K562 (cell line): ENCODE measurements at regions not wholly inside any gene's neighbourhood (a gene's known extent, or its start where the extent isn't known, plus 50 kb on each side); places are given as distances from the start of the nearest gene placed in this dataset.

Source experiments
- ATAC-seq: fragments of 200-7000 bp; cut with Tn5 transposase; 3 replicates; pipeline ENCODE4 v1.9.1; 2020; ENCODE audit warnings: moderate library complexity
- BruUV-seq: library from RNA; stranded (reverse); fragments of 400-500 nt; replicated peaks from 2 replicates; lab custom pipeline; 2021; lab: Mats Ljungman, UMichigan
- CTCF ChIA-PET: fragments of 300-600 bp; formaldehyde crosslinking; extraction: SDS; loops from one replicate; lab custom pipeline; 2021; ENCODE audit warnings: low intra/inter-chr PET ratio; lab: Yijun Ruan, JAX
- POLR2A ChIA-PET: fragments of 300-600, 350-650 bp; sonication (Branson Sonifier 250); formaldehyde crosslinking; extraction: SDS; loops from one replicate; lab custom pipeline; 2021; ENCODE audit warnings: antibody characterized with exemption, inconsistent platforms; lab: Yijun Ruan, JAX
- DNase-seq, 4 experiments: peaks; one replicate each; pipeline versions ENCODE4 v3.0.0 to v3.0.0-alpha.2; 2011 to 2018; ENCODE audit warnings: low spot score in 3 of 4, mixed read lengths in 3 of 4; ENCODE audit errors: extremely low read depth in 1 of 4
- FAIRE-seq: peaks from 2 replicates; lab custom pipeline; 2011; peaks lifted over from hg19 to GRCh38; lab: Jason Lieb, UNC
- H2AFZ ChIP-seq: 2 replicates; pipeline ENCODE4 v1.6.0; 2011; ENCODE audit warnings: low read depth, low read length, control low read depth, inconsistent platforms
- H3K27ac ChIP-seq: fragments of 200-600 bp; 3 replicates; pipeline ENCODE4 v1.8.0; 2011; ENCODE audit warnings: low read depth, mild to moderate bottlenecking, control low read depth, inconsistent platforms, low read length, moderate library complexity, mixed read lengths; ENCODE audit errors: extremely low read depth
- H3K27me3 ChIP-seq, 2 experiments: fragments of 300-600 bp in 1 of 2; 2 replicates in 1 of 2; 3 replicates in 1 of 2; pipeline versions ENCODE4 v1.6.0 to v1.8.0; 2011; ENCODE audit warnings: inconsistent platforms in 2 of 2, low read length in 2 of 2, mild to moderate bottlenecking in 1 of 2, mixed read lengths in 1 of 2, moderate library complexity in 1 of 2; ENCODE audit not compliant: control insufficient read depth in 2 of 2, insufficient read depth in 2 of 2
- H3K36me3 ChIP-seq: fragments of 300-600 bp; 3 replicates; pipeline ENCODE4 v1.8.0; 2011; ENCODE audit warnings: mild to moderate bottlenecking, low read length, inconsistent platforms; ENCODE audit not compliant: control insufficient read depth, insufficient read depth
- H3K4me1 ChIP-seq, 2 experiments: fragments of 200-600 bp in 1 of 2; replicated peaks in 1 of 2; 2 replicates in 1 of 2; 3 replicates in 1 of 2; pipeline versions ENCODE4 v1.5.1 to v1.8.0; 2011; ENCODE audit warnings: inconsistent platforms in 2 of 2, low read length in 2 of 2, mild to moderate bottlenecking in 1 of 2, mixed read lengths in 1 of 2, moderate library complexity in 1 of 2; ENCODE audit not compliant: control insufficient read depth in 2 of 2, insufficient read depth in 2 of 2
- H3K4me2 ChIP-seq: 2 replicates; pipeline ENCODE4 v1.6.1; 2011; ENCODE audit warnings: low read length, control low read depth, inconsistent platforms, mixed read lengths; ENCODE audit not compliant: insufficient read depth
- H3K4me3 ChIP-seq: fragments of 200-600 bp; sonication (generic), shearing (Covaris generic); 2 replicates; pipeline ENCODE4 v1.5.1; 2016; ENCODE audit warnings: control low read depth, inconsistent platforms
- H3K79me2 ChIP-seq: fragments of 200-600 bp; 3 replicates; pipeline ENCODE4 v1.8.0; 2011; ENCODE audit warnings: low read length, inconsistent platforms; ENCODE audit not compliant: control insufficient read depth, insufficient read depth
- H3K9ac ChIP-seq, 2 experiments: 2 replicates each; pipeline versions ENCODE4 v1.6.0 to v1.6.1; 2011; ENCODE audit warnings: low read depth in 2 of 2, low read length in 2 of 2, control low read depth in 1 of 2, inconsistent platforms in 1 of 2, mild to moderate bottlenecking in 1 of 2, mixed read lengths in 1 of 2; ENCODE audit not compliant: insufficient read depth in 1 of 2
- H3K9me1 ChIP-seq: one replicate; pipeline ENCODE4 v1.6.0; 2011; ENCODE audit warnings: inconsistent platforms, mild to moderate bottlenecking, low read length, moderate library complexity; ENCODE audit not compliant: control insufficient read depth, insufficient read depth
- H3K9me3 ChIP-seq: replicated peaks from 2 replicates; pipeline ENCODE4 v1.5.1; 2011; ENCODE audit warnings: low read depth, low read length, inconsistent platforms; ENCODE audit not compliant: control insufficient read depth, insufficient read depth
- H4K20me1 ChIP-seq: replicated peaks from 2 replicates; pipeline ENCODE4 v1.6.1; 2011; ENCODE audit warnings: low read length, inconsistent platforms, mixed read lengths; ENCODE audit not compliant: control insufficient read depth, insufficient read depth
- ARID2 ChIP-seq: fragments of 450-650 bp; IDR thresholded peaks from 2 replicates; pipeline ENCODE4 v1.6.1; 2017; ENCODE audit warnings: antibody characterized with exemption, mild to moderate bottlenecking
- FOSL1 ChIP-seq: fragments of 200-800 bp; sonication (Bioruptor generic); conservative IDR thresholded peaks from 2 replicates; pipeline ENCODE4 v1.6.1; 2016; ENCODE audit warnings: missing genetic modification characterization, missing compliant biosample characterization
- FOXJ2 ChIP-seq: fragments of 200-800 bp; sonication (Bioruptor generic); IDR thresholded peaks from 2 replicates; pipeline ENCODE4 v1.6.1; 2016; ENCODE audit warnings: missing genetic modification characterization, missing compliant biosample characterization
- HMGN3 ChIP-seq: IDR thresholded peaks from 2 replicates; pipeline ENCODE4 v1.6.1; 2011; ENCODE audit warnings: borderline replicate concordance, low read depth, mild to moderate bottlenecking, mixed read lengths, low read length; ENCODE audit not compliant: insufficient read length; ENCODE audit errors: extremely low read depth
- HNRNPUL1 ChIP-seq: fragments of 200-400 bp; formaldehyde crosslinking; IDR thresholded peaks from 2 replicates; pipeline ENCODE4 v1.6.1; 2017; ENCODE audit warnings: low read length
- MEIS2 ChIP-seq: fragments of 450-650 bp; IDR thresholded peaks from 2 replicates; pipeline ENCODE4 v1.6.1; 2014; ENCODE audit warnings: mild to moderate bottlenecking; ENCODE audit not compliant: partially characterized antibody
- NFXL1 ChIP-seq: fragments of 450-650 bp; formaldehyde crosslinking; IDR thresholded peaks from 2 replicates; pipeline ENCODE4 v1.4.0; 2021; ENCODE audit warnings: mild to moderate bottlenecking
- NR3C1 ChIP-seq: sonication (generic); formaldehyde crosslinking; IDR thresholded peaks from 2 replicates; pipeline ENCODE4 v1.8.1; 2022; ENCODE audit warnings: missing genetic modification reagents
- NUFIP1 ChIP-seq: fragments of 450-650 bp; IDR thresholded peaks from 2 replicates; pipeline ENCODE4 v1.6.1; 2018; ENCODE audit not compliant: partially characterized antibody
- RBM15 ChIP-seq: fragments of 200-400 bp; formaldehyde crosslinking; IDR thresholded peaks from 2 replicates; pipeline ENCODE4 v1.6.1; 2018; ENCODE audit warnings: mild to moderate bottlenecking, low read length, moderate library complexity; ENCODE audit not compliant: insufficient read depth
- RFX1 ChIP-seq: fragments of 450-650 bp; IDR thresholded peaks from 2 replicates; pipeline ENCODE4 v1.6.1; 2016; ENCODE audit warnings: mild to moderate bottlenecking, moderate library complexity
- TARDBP ChIP-seq: fragments of 450-650 bp; IDR thresholded peaks from 2 replicates; pipeline ENCODE4 v1.6.1; 2016
- ZFPM2 ChIP-seq: fragments of 250-450 bp; sonication (Bioruptor Pico); IDR thresholded peaks from 2 replicates; pipeline ENCODE4 v1.5.1; 2022; ENCODE audit warnings: mild to moderate bottlenecking
- ZNF696 ChIP-seq: fragments of 250-450 bp; sonication (Bioruptor Pico); conservative IDR thresholded peaks from 2 replicates; pipeline ENCODE4 v1.4.0; 2020; ENCODE audit warnings: mild to moderate bottlenecking, moderate library complexity
- ZNF778 ChIP-seq: fragments of 450-650 bp; formaldehyde crosslinking; IDR thresholded peaks from 2 replicates; pipeline ENCODE4 v1.4.0; 2020; ENCODE audit warnings: mild to moderate bottlenecking, moderate library complexity
- WGBS: fragments of 100-300 bp; shearing (Covaris generic); methylation state at CpG from one replicate; pipeline ENCODE4 v1.1.6; 2016; ENCODE audit warnings: low coverage, mixed read lengths; ENCODE audit not compliant: insufficient coverage; ENCODE audit errors: missing lambda C conversion rate; 5-methylcytosine and 5-hydroxymethylcytosine counted together
- in situ Hi-C: fragments of 300-500 bp; cut with MboI; formaldehyde crosslinking; loops from 4 replicates; pipeline ENCODE4 v1.15.0; 2018; ENCODE audit warnings: inconsistent platforms, mixed read lengths
- intact Hi-C: fragments of 100-400 bp; cut with micrococcal nuclease; formaldehyde crosslinking; loops from 2 replicates; pipeline ENCODE4 v1.14.2; 2022
- TF ChIP-seq, protein P1 (sequence below): fragments of 250-450 bp; sonication (Bioruptor Pico); IDR thresholded peaks from 2 replicates; pipeline ENCODE4 v1.5.0; 2021; ENCODE audit warnings: mild to moderate bottlenecking, borderline replicate concordance

DNA sequence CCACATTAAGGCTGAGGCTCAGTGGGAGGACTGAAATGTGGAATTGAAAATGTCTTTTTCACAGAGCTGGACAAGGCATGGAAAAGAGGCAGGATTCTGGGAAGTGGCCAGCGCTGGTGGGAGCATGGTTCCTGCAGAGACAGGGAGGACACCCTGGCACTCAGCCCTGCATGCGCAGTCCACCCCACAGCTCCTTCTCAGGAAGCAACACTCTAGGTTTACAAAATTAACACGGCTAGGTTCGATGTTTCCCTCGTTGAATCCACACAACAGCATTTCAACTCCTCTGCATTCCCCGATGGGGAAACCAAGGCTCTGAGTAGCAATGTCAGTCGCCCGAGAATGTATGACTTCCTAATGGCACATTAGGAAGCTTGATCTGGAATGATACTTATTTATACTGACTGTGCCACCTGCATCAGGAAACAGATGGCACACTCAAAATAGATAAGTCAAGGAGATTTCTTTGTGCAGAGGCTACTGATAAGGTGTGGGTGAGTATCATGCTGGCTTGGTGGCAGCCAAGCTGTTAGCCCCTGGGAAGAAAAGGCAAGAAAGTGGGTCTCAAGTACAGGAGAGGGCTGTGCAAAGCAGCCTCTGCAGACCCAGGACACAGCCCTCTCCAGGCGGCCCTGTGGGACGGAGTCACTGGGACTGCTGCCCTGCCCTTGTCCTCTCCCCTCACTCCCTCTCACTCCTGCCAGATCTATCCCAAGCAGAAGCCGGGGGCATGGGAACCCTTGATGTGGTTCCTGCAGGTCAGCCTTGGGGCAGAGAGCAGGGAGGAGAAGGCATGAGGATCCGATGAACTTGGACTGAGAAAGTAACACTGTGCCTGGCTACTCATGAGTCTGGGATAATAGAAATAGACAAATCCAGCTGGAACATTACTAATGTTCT is 158.4 kb upstream of the FHL2 start:
- ATAC-seq (no peak), FAIRE-seq (no peak), DNase-seq (no peak)
- H3K9ac ChIP-seq, result no peak overlapping the region
- H3K9me1 ChIP-seq, result no peaks in the 10 kb centered on the region
- H2AFZ ChIP-seq, result no peak overlapping the region
- no peaks in the 10 kb centered on the region for H3K4me1 ChIP-seq
- ChIA-PET POLR2A (no interaction called here), CTCF (no interaction called here)
- BruUV-seq, result no TSS peak
- 0 out of 2 replicates have a peak, but pooled peaks cover 3% of the 10 kb centered on the region for H4K20me1 ChIP-seq
- peaks cover 45 to 59% of the 10 kb centered on the region in 2 experiments for H3K27me3 ChIP-seq
- H3K79me2 ChIP-seq, result no peaks in the 10 kb centered on the region
- H3K4me2 ChIP-seq, result no peak overlapping the region
- TF ChIP-seq MEIS2, result no peak
- no peak for TF ChIP-seq FOXJ2 (tag)
- no peak for TF ChIP-seq NFXL1 (CRISPR knock-in tag)
- no peak for TF ChIP-seq ZNF696 (CRISPR knock-in tag)
- TF ChIP-seq ARID2, result no peak
- intact Hi-C loops (no loop called here), in situ Hi-C loops (no loop called here)
- WGBS, result 1% methylated on average over 12 of the region's 12 CpGs
- no peak overlapping the region for H3K4me3 ChIP-seq
- H3K27ac ChIP-seq, result no peak overlapping the region
- H3K9me3 ChIP-seq, result no peaks in the 10 kb centered on the region
- no peaks in the 10 kb centered on the region for H3K36me3 ChIP-seq

DNA sequence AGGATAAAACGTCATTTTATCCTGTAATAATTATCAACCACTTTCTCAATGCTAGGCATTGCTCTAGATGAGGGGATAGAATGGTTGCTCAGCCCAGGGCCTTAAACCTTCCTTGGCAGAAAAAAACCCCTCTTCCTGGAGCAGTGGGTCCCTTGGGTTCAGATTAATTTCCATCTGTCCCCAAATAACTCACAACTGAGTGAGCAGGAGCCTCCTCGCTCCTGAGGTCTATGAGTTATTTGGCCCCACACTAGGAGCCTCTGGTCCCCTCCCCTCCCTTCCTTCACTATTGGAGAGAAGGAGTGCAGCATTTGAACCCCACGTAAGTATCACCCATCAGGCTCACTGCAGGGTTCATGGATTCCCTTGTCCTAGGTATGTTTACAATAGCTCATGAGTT is 157.5 kb upstream of the FHL2 start:
- Histone ChIP-seq H3K36me3 (no peaks in the 10 kb centered on the region), H2AFZ (no peak overlapping the region), H3K27ac (no peak overlapping the region), H3K4me2 (no peak overlapping the region), H3K4me3 (no peak overlapping the region), H3K4me1 (no peaks in the 10 kb centered on the region), H3K9me3 (no peaks in the 10 kb centered on the region), H3K9ac (no peak overlapping the region), H3K9me1 (no peaks in the 10 kb centered on the region), H3K79me2 (no peaks in the 10 kb centered on the region), H4K20me1 (0 out of 2 replicates have a peak, but pooled peaks cover 3% of the 10 kb centered on the region), H3K27me3 (peaks cover 38 to 50% of the 10 kb centered on the region in 2 experiments)
- POLR2A ChIA-PET, result no interaction called here
- no peak for FAIRE-seq
- no peak for DNase-seq
- no peak for ATAC-seq
- intact Hi-C loops (no loop called here), in situ Hi-C loops (no loop called here)
- no TSS peak for BruUV-seq
- CTCF ChIA-PET, result no interaction called here
- WGBS, result 2% methylated on average over 3 of the region's 3 CpGs
- TF ChIP-seq HMGN3 (no peak), RBM15 (no peak), TARDBP (no peak), FOSL1 (tag) (no peak), NUFIP1 (no peak), ZFPM2 (CRISPR knock-in tag) (no peak), RFX1 (no peak), ZNF778 (CRISPR knock-in tag) (no peak), HNRNPUL1 (no peak), NR3C1 (CRISPR knock-in tag) (no peak)
- TF ChIP-seq, protein P1, sequence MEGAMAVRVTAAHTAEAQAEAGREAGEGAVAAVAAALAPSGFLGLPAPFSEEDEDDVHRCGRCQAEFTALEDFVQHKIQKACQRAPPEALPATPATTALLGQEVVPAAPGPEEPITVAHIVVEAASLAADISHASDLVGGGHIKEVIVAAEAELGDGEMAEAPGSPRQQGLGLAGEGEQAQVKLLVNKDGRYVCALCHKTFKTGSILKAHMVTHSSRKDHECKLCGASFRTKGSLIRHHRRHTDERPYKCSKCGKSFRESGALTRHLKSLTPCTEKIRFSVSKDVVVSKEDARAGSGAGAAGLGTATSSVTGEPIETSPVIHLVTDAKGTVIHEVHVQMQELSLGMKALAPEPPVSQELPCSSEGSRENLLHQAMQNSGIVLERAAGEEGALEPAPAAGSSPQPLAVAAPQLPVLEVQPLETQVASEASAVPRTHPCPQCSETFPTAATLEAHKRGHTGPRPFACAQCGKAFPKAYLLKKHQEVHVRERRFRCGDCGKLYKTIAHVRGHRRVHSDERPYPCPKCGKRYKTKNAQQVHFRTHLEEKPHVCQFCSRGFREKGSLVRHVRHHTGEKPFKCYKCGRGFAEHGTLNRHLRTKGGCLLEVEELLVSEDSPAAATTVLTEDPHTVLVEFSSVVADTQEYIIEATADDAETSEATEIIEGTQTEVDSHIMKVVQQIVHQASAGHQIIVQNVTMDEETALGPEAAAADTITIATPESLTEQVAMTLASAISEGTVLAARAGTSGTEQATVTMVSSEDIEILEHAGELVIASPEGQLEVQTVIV (CRISPR knock-in tag), result no peak
